OCI-LY3 (cell line): ENCODE measurements at regions not wholly inside any gene's neighbourhood (a gene's known extent, or its start where the extent isn't known, plus 50 kb on each side); places are given as distances from the start of the nearest gene placed in this dataset.
"Not testable (repeated sequence)": the region's sequence is repeated elsewhere in the genome, so short reads cannot be mapped to it uniquely, and the experiment has no call there.

Experiments used
- H2AFZ ChIP-seq: fragments of 200-600, 300-600 bp; shearing (Covaris generic); 2 replicates; pipeline ENCODE4 v1.6.0; 2014; ENCODE audit warnings: antibody characterized with exemption, low read depth, low read length
- H3K27ac ChIP-seq: fragments of 200-600, 300-600 bp; sonication (generic); 2 replicates; pipeline ENCODE4 v1.5.1; 2014; ENCODE audit warnings: mild to moderate bottlenecking, low read length, moderate library complexity, mixed read lengths
- H3K27me3 ChIP-seq: fragments of 200-600, 300-600 bp; sonication (generic); 2 replicates; pipeline ENCODE4 v1.6.1; 2014; ENCODE audit warnings: low read depth, low read length, mixed read lengths
- H3K36me3 ChIP-seq: fragments of 200-600, 300-600 bp; sonication (generic); replicated peaks from 2 replicates; pipeline ENCODE3; 2014; ENCODE audit warnings: low read depth, low read length, mixed read lengths
- H3K4me1 ChIP-seq: fragments of 300-600, 200-600 bp; sonication (generic); 2 replicates; pipeline ENCODE4 v1.6.1; 2014; ENCODE audit warnings: low read length, mixed read lengths
- H3K4me2 ChIP-seq: fragments of 200-600, 300-600 bp; sonication (generic); 2 replicates; pipeline ENCODE4 v1.6.1; 2014; ENCODE audit warnings: low read length, mixed read lengths
- H3K4me3 ChIP-seq: fragments of 300-600, 200-600 bp; sonication (generic); 2 replicates; pipeline ENCODE4 v1.5.1; 2014; ENCODE audit warnings: antibody characterized with exemption, mild to moderate bottlenecking, low read length, moderate library complexity
- H3K79me2 ChIP-seq: fragments of 300-600, 200-600 bp; shearing (Covaris generic); 2 replicates; pipeline ENCODE4 v1.6.1; 2014; ENCODE audit warnings: mild to moderate bottlenecking, low read length, mixed read lengths
- H3K9ac ChIP-seq: fragments of 300-600, 200-600 bp; shearing (Covaris generic); 2 replicates; pipeline ENCODE4 v1.6.0; 2014; ENCODE audit warnings: mild to moderate bottlenecking, low read length, moderate library complexity
- H3K9me3 ChIP-seq: fragments of 200-600, 300-600 bp; shearing (Covaris generic); 2 replicates; pipeline ENCODE4 v1.6.1; 2014; ENCODE audit warnings: low read length, mixed read lengths; ENCODE audit not compliant: insufficient read depth
- H4K20me1 ChIP-seq: fragments of 200-600, 300-600 bp; sonication (generic); 2 replicates; pipeline ENCODE4 v1.6.1; 2016; ENCODE audit warnings: low read length, mixed read lengths; ENCODE audit not compliant: insufficient read depth
- CTCF ChIP-seq: fragments of 200-600, 300-600 bp; sonication (generic); IDR thresholded peaks from 2 replicates; pipeline ENCODE4 v1.5.1; 2014; ENCODE audit warnings: antibody characterized with exemption, low read length, low read depth
- EZH2phosphoT487 ChIP-seq: fragments of 200-600 bp; shearing (Covaris generic); IDR thresholded peaks from 2 replicates; pipeline ENCODE4 v1.6.1; 2018; ENCODE audit warnings: antibody characterized with exemption, mixed run types, low read depth

DNA sequence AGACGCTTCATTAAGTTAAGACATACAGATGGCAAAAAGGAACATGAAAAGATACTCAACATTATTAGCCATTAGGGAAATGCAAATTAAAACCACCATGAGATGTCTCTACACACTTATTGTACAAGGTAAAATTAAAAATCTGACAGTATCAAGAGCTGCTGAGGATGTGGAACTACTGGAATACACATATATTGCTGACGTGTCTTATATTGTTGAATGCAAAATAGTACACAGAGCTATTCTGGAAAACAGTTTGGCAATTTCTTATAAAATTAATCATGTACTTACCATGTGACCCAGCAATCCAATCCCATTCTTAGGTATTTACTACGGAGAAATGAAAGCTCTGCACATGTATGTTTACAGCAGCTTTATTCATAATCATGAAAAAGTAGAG, 742.5 kb downstream of the TBC1D22A start:
- no peak overlapping the region for H3K9ac ChIP-seq
- no peak overlapping the region for H3K4me2 ChIP-seq
- H3K9me3 ChIP-seq, result peaks cover 12% of the 10 kb centered on the region
- H3K4me1 ChIP-seq, result no peaks in the 10 kb centered on the region
- H3K27me3 ChIP-seq, result no peaks in the 10 kb centered on the region
- H2AFZ ChIP-seq, result no peak overlapping the region
- no peak overlapping the region for H3K27ac ChIP-seq
- H3K79me2 ChIP-seq, result no peaks in the 10 kb centered on the region
- no peak for TF ChIP-seq EZH2phosphoT487
- TF ChIP-seq CTCF, result no peak
- H3K4me3 ChIP-seq, result no peak overlapping the region
- no peaks in the 10 kb centered on the region for H3K36me3 ChIP-seq
- H4K20me1 ChIP-seq, result no peaks in the 10 kb centered on the region

DNA sequence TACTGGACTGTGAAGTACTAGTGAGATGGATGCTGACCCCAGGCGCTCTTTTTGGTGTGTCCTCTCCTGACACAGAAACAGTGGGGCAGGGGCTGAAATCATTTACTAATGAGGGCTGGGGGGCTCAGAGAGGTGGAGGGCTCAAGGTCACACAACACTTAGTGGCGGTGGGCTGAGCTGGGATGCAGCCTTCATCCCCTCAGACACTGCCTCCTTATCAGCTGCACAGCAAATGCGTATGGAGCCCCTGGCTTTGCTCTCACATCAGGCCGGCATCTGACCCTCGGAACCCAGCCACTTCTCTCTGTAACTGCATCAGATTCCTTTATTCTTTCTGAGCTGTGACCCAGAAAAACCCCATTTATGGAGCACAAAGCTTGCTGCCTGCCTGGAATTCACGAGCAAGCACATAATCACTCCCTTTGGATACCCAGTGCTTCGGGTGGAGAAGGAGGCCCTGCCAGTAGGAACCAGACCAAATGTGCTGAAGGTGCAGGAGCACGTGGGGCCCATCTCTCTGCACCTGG, 736.6 kb downstream of the TBC1D22A start:
- TF ChIP-seq EZH2phosphoT487, result no peak
- TF ChIP-seq CTCF, result no peak
- H3K27me3 ChIP-seq, result no peaks in the 10 kb centered on the region

GRCh38 chr22:47497666-47498065, 735.2 kb downstream of the TBC1D22A start:
- H3K27me3 ChIP-seq, result no peaks in the 10 kb centered on the region
- no peak overlapping the region for H3K27ac ChIP-seq
- no peak for TF ChIP-seq EZH2phosphoT487
- no peak for TF ChIP-seq CTCF
- H3K36me3 ChIP-seq, result no peaks in the 10 kb centered on the region
- H2AFZ ChIP-seq, result no peak overlapping the region
- H4K20me1 ChIP-seq, result no peaks in the 10 kb centered on the region
- H3K79me2 ChIP-seq, result no peaks in the 10 kb centered on the region
- H3K9me3 ChIP-seq, result peaks cover 40% of the 10 kb centered on the region
- no peak overlapping the region for H3K4me3 ChIP-seq
- H3K4me1 ChIP-seq, result no peaks in the 10 kb centered on the region
- no peak overlapping the region for H3K9ac ChIP-seq
- no peak overlapping the region for H3K4me2 ChIP-seq

More for the DNA sequence above, 736.6 kb downstream of the TBC1D22A start:
- Histone ChIP-seq H3K79me2 (no peaks in the 10 kb centered on the region), H3K4me2 (no peak overlapping the region), H3K4me3 (no peak overlapping the region), H3K27ac (no peak overlapping the region), H3K9me3 (peaks cover 37% of the 10 kb centered on the region), H4K20me1 (no peaks in the 10 kb centered on the region), H3K4me1 (no peaks in the 10 kb centered on the region), H2AFZ (no peak overlapping the region), H3K9ac (no peak overlapping the region), H3K36me3 (no peaks in the 10 kb centered on the region)

DNA sequence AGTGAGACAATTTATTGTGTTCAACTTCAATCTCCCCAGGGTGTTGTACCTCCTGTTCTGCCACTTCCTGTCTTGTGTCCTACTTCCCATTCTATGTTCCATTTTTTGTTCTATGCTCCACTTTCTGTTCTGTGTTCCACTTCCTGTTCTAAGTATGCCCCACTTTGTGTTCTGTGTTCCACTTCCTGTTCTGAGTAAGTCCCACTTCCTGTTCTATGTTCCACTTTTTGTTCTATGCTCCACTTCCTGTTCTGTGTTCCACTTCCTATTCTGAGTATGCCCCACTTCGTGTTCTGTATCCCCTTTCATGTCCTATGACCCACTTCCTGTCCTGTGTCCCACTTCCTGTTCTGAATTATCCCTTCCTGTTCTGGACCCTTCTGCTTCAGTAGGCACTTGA, 732.7 kb downstream of the TBC1D22A start:
- Histone ChIP-seq H3K9ac (no peak overlapping the region), H3K79me2 (no peaks in the 10 kb centered on the region), H2AFZ (no peak overlapping the region), H3K4me2 (no peak overlapping the region), H3K4me3 (no peak overlapping the region), H3K4me1 (no peaks in the 10 kb centered on the region), H3K27me3 (no peaks in the 10 kb centered on the region), H4K20me1 (no peaks in the 10 kb centered on the region), H3K27ac (peak overlapping the region; percentile 79), H3K36me3 (no peaks in the 10 kb centered on the region), H3K9me3 (peaks cover 27% of the 10 kb centered on the region)
- TF ChIP-seq CTCF (no peak), EZH2phosphoT487 (no peak)

DNA sequence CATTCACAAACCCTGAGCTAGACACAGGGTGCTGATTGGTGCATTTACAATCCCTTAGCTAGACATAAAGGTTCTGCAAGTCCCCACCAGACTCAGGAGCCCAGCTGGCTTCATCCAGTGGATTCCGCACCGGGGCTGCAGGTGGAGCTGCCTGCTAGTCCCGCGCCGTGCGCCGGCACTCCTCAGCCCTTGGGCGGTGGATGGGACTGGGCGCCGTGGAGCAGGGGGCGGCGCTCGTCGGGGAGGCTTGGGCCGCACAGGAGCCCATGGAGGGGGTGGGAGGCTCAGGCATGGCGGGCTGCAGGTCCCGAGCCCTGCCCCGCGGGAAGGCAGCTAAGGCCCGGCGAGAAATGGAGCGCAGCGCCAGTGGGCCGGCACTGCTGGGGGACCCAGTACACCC, 725.7 kb downstream of the TBC1D22A start:
- H3K4me2 ChIP-seq, H3K27ac ChIP-seq, H3K4me1 ChIP-seq, H3K9me3 ChIP-seq, H3K9ac ChIP-seq, H3K79me2 ChIP-seq, H3K4me3 ChIP-seq, H3K36me3 ChIP-seq, H4K20me1 ChIP-seq, H2AFZ ChIP-seq, H3K27me3 ChIP-seq: not testable (repeated sequence)
